K562 (cell line): ENCODE measurements at regions not wholly inside any gene's neighbourhood (a gene's known extent, or its start where the extent isn't known, plus 50 kb on each side); places are given as distances from the start of the nearest gene placed in this dataset.
A peak's percentile ranks its signal among the peaks of the same experiment; 100 is the strongest.

Experiments
- ATAC-seq: fragments of 200-7000 bp; cut with Tn5 transposase; 3 replicates; pipeline ENCODE4 v1.9.1; 2020; ENCODE audit warnings: moderate library complexity
- BruUV-seq: library from RNA; stranded (reverse); fragments of 400-500 nt; replicated peaks from 2 replicates; lab custom pipeline; 2021; lab: Mats Ljungman, UMichigan
- CTCF ChIA-PET: fragments of 300-600 bp; formaldehyde crosslinking; extraction: SDS; loops from one replicate; lab custom pipeline; 2021; ENCODE audit warnings: low intra/inter-chr PET ratio; lab: Yijun Ruan, JAX
- POLR2A ChIA-PET: fragments of 300-600, 350-650 bp; sonication (Branson Sonifier 250); formaldehyde crosslinking; extraction: SDS; loops from one replicate; lab custom pipeline; 2021; ENCODE audit warnings: antibody characterized with exemption, inconsistent platforms; lab: Yijun Ruan, JAX
- DNase-seq, 4 experiments: peaks; one replicate each; pipeline versions ENCODE4 v3.0.0 to v3.0.0-alpha.2; 2011 to 2018; ENCODE audit warnings: low spot score in 3 of 4, mixed read lengths in 3 of 4; ENCODE audit errors: extremely low read depth in 1 of 4
- FAIRE-seq: peaks from 2 replicates; lab custom pipeline; 2011; peaks lifted over from hg19 to GRCh38; lab: Jason Lieb, UNC
- H2AFZ ChIP-seq: 2 replicates; pipeline ENCODE4 v1.6.0; 2011; ENCODE audit warnings: low read depth, low read length, control low read depth, inconsistent platforms
- H3K27ac ChIP-seq: fragments of 200-600 bp; 3 replicates; pipeline ENCODE4 v1.8.0; 2011; ENCODE audit warnings: low read depth, mild to moderate bottlenecking, control low read depth, inconsistent platforms, low read length, moderate library complexity, mixed read lengths; ENCODE audit errors: extremely low read depth
- H3K27me3 ChIP-seq, 2 experiments: fragments of 300-600 bp in 1 of 2; 2 replicates in 1 of 2; 3 replicates in 1 of 2; pipeline versions ENCODE4 v1.6.0 to v1.8.0; 2011; ENCODE audit warnings: inconsistent platforms in 2 of 2, low read length in 2 of 2, mild to moderate bottlenecking in 1 of 2, mixed read lengths in 1 of 2, moderate library complexity in 1 of 2; ENCODE audit not compliant: control insufficient read depth in 2 of 2, insufficient read depth in 2 of 2
- H3K36me3 ChIP-seq: fragments of 300-600 bp; 3 replicates; pipeline ENCODE4 v1.8.0; 2011; ENCODE audit warnings: mild to moderate bottlenecking, low read length, inconsistent platforms; ENCODE audit not compliant: control insufficient read depth, insufficient read depth
- H3K4me1 ChIP-seq, 2 experiments: fragments of 200-600 bp in 1 of 2; replicated peaks in 1 of 2; 2 replicates in 1 of 2; 3 replicates in 1 of 2; pipeline versions ENCODE4 v1.5.1 to v1.8.0; 2011; ENCODE audit warnings: inconsistent platforms in 2 of 2, low read length in 2 of 2, mild to moderate bottlenecking in 1 of 2, mixed read lengths in 1 of 2, moderate library complexity in 1 of 2; ENCODE audit not compliant: control insufficient read depth in 2 of 2, insufficient read depth in 2 of 2
- H3K4me2 ChIP-seq: 2 replicates; pipeline ENCODE4 v1.6.1; 2011; ENCODE audit warnings: low read length, control low read depth, inconsistent platforms, mixed read lengths; ENCODE audit not compliant: insufficient read depth
- H3K4me3 ChIP-seq: fragments of 200-600 bp; sonication (generic), shearing (Covaris generic); 2 replicates; pipeline ENCODE4 v1.5.1; 2016; ENCODE audit warnings: control low read depth, inconsistent platforms
- H3K79me2 ChIP-seq: fragments of 200-600 bp; 3 replicates; pipeline ENCODE4 v1.8.0; 2011; ENCODE audit warnings: low read length, inconsistent platforms; ENCODE audit not compliant: control insufficient read depth, insufficient read depth
- H3K9ac ChIP-seq, 2 experiments: 2 replicates each; pipeline versions ENCODE4 v1.6.0 to v1.6.1; 2011; ENCODE audit warnings: low read depth in 2 of 2, low read length in 2 of 2, control low read depth in 1 of 2, inconsistent platforms in 1 of 2, mild to moderate bottlenecking in 1 of 2, mixed read lengths in 1 of 2; ENCODE audit not compliant: insufficient read depth in 1 of 2
- H3K9me1 ChIP-seq: one replicate; pipeline ENCODE4 v1.6.0; 2011; ENCODE audit warnings: inconsistent platforms, mild to moderate bottlenecking, low read length, moderate library complexity; ENCODE audit not compliant: control insufficient read depth, insufficient read depth
- H3K9me3 ChIP-seq: replicated peaks from 2 replicates; pipeline ENCODE4 v1.5.1; 2011; ENCODE audit warnings: low read depth, low read length, inconsistent platforms; ENCODE audit not compliant: control insufficient read depth, insufficient read depth
- H4K20me1 ChIP-seq: replicated peaks from 2 replicates; pipeline ENCODE4 v1.6.1; 2011; ENCODE audit warnings: low read length, inconsistent platforms, mixed read lengths; ENCODE audit not compliant: control insufficient read depth, insufficient read depth
- CAMTA2 ChIP-seq: fragments of 250-450 bp; sonication (Bioruptor Pico); conservative IDR thresholded peaks from 2 replicates; pipeline ENCODE4 v1.5.1; 2022
- COPS2 ChIP-seq: fragments of 450-650 bp; conservative IDR thresholded peaks from 2 replicates; pipeline ENCODE4 v1.6.1; 2016; ENCODE audit warnings: mild to moderate bottlenecking, moderate library complexity
- HDAC6 ChIP-seq: IDR thresholded peaks from 2 replicates; pipeline ENCODE4 v1.6.1; 2012; ENCODE audit warnings: low read depth, mild to moderate bottlenecking, control low read depth, inconsistent platforms, low read length, moderate library complexity
- HEY1 ChIP-seq: fragments of 250-450 bp; sonication (Bioruptor Pico); IDR thresholded peaks from 2 replicates; pipeline ENCODE4 v1.5.0; 2020; ENCODE audit warnings: mild to moderate bottlenecking, moderate library complexity, borderline replicate concordance
- HNRNPL ChIP-seq: fragments of 200-400 bp; formaldehyde crosslinking; IDR thresholded peaks from 2 replicates; pipeline ENCODE4 v1.6.1; 2017; ENCODE audit warnings: low read depth, mild to moderate bottlenecking, low read length
- KDM1A ChIP-seq, 2 experiments: fragments of 450-650 bp; IDR thresholded peaks; 2 replicates each; pipeline ENCODE4 v1.6.1; 2016; ENCODE audit warnings: mild to moderate bottlenecking in 2 of 2
- MCM5 ChIP-seq: fragments of 450-650 bp; IDR thresholded peaks from 2 replicates; pipeline ENCODE4 v1.6.1; 2016; ENCODE audit warnings: low read depth
- POLR2A ChIP-seq: fragments of 450-650 bp; conservative IDR thresholded peaks from 2 replicates; pipeline ENCODE4 v1.6.1; 2016
- PRPF4 ChIP-seq: fragments of 200-400 bp; formaldehyde crosslinking; IDR thresholded peaks from one replicate; pipeline ENCODE4 v1.6.1; 2017; ENCODE audit warnings: low read length, low read depth, mild to moderate bottlenecking; ENCODE audit not compliant: insufficient read depth, poor library complexity, severe bottlenecking
- XRCC5 ChIP-seq: fragments of 200-400 bp; formaldehyde crosslinking; IDR thresholded peaks from 2 replicates; pipeline ENCODE4 v1.6.1; 2017; ENCODE audit warnings: low read depth, mild to moderate bottlenecking, low read length
- ZFP36 ChIP-seq: fragments of 150-350 bp; IDR thresholded peaks from 2 replicates; pipeline ENCODE4 v1.6.1; 2018; ENCODE audit warnings: low read length, low read depth; ENCODE audit not compliant: partially characterized antibody
- ZNF384 ChIP-seq: IDR thresholded peaks from 2 replicates; pipeline ENCODE4 v1.6.1; 2012; ENCODE audit warnings: low read depth, low read length, improper control_type of control experiment
- ZNF778 ChIP-seq: fragments of 450-650 bp; formaldehyde crosslinking; IDR thresholded peaks from 2 replicates; pipeline ENCODE4 v1.4.0; 2020; ENCODE audit warnings: mild to moderate bottlenecking, moderate library complexity
- in situ Hi-C: fragments of 300-500 bp; cut with MboI; formaldehyde crosslinking; loops from 4 replicates; pipeline ENCODE4 v1.15.0; 2018; ENCODE audit warnings: inconsistent platforms, mixed read lengths
- intact Hi-C: fragments of 100-400 bp; cut with micrococcal nuclease; formaldehyde crosslinking; loops from 2 replicates; pipeline ENCODE4 v1.14.2; 2022
- TF ChIP-seq, protein P1 (sequence below): sonication (generic); formaldehyde crosslinking; IDR thresholded peaks from 2 replicates; pipeline ENCODE4 v1.8.1; 2022; ENCODE audit warnings: missing genetic modification reagents
- TF ChIP-seq, protein P2 (sequence below): IDR thresholded peaks from 2 replicates; pipeline ENCODE4 v1.6.1; 2016; ENCODE audit warnings: missing genetic modification characterization, missing compliant biosample characterization
- TF ChIP-seq, protein P3 (sequence below): fragments of 250-450 bp; sonication (Bioruptor Pico); IDR thresholded peaks from 2 replicates; pipeline ENCODE4 v1.9.0; 2021; ENCODE audit warnings: mild to moderate bottlenecking

DNA sequence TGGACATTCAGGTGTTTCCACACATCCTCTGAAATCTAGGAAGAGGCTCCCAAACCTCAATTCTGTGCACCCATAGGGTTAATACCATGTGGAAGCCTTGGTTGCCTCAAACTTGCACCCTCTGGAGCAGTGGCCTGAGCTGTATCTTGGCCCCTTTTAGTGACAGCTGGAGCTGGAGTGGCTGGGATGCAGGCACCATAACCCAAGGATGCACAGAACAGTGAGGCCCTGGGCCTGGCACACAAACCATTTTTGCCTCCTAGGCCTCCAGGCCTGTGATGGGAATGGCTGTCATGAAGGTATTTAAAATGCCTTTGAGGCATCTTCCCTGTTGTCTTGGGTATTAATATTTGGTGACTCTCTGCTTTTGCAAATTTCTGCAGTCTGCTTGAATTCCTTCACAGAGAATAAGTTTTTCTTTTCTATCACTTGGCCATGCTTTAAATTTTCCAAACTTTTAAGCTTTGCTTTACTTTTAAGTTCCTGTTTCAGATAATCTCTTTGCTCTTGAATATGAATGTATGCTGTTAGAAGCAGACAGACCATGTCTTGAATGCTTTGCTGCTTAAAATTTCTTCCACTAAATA, 1594.5 kb upstream of the PCDH20 start:
- BruUV-seq = no TSS peak
- in situ Hi-C loops (no loop called here), intact Hi-C loops (no loop called here)
- Histone ChIP-seq H4K20me1 (no peaks in the 10 kb centered on the region), H3K4me3 (no peak overlapping the region), H3K79me2 (no peaks in the 10 kb centered on the region), H3K4me1 (no peaks in the 10 kb centered on the region), H3K9me3 (no peaks in the 10 kb centered on the region), H3K9me1 (no peaks in the 10 kb centered on the region), H3K4me2 (no peak overlapping the region), H3K27ac (no peak overlapping the region), H3K9ac (no peak overlapping the region), H2AFZ (no peak overlapping the region), H3K36me3 (no peaks in the 10 kb centered on the region), H3K27me3 (no peaks in the 10 kb centered on the region)
- DNase-seq (no peak), ATAC-seq (no peak), FAIRE-seq (no peak)
- ChIA-PET POLR2A (no interaction called here), CTCF (no interaction called here)
- TF ChIP-seq ZFP36 = peak; percentile 68
- TF ChIP-seq COPS2 = no peak
- TF ChIP-seq ZNF778 (CRISPR knock-in tag) = no peak
- no peak for TF ChIP-seq HEY1 (CRISPR knock-in tag)

DNA sequence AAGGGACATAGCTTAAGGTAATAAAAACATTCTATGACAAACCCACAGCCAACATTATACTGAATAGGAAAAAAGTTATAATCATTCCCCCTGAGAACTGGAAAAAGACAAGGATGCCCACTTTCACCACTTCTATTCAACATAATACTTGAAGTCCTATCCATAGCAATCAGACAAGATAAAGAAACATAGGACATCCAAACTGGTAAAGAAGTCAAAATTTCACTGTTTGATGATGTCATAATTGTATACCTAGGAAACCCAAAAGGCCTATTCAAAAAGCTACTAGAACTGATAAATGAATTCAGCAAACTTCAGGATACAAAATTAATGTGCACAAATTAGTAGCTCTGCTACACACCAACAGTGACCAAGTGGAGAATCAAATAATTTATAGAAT, 1590.0 kb upstream of the PCDH20 start:
- POLR2A ChIA-PET = no interaction called here
- no peaks in the 10 kb centered on the region for H3K9me3 ChIP-seq
- H3K9me1 ChIP-seq = no peaks in the 10 kb centered on the region
- DNase-seq = no peak
- no peak overlapping the region for H3K27ac ChIP-seq
- FAIRE-seq = no peak
- H3K36me3 ChIP-seq = no peaks in the 10 kb centered on the region
- intact Hi-C loops = no loop called here
- no peak overlapping the region for H2AFZ ChIP-seq
- no peak overlapping the region for H3K4me3 ChIP-seq
- H3K27me3 ChIP-seq = no peaks in the 10 kb centered on the region
- no peaks in the 10 kb centered on the region for H4K20me1 ChIP-seq
- in situ Hi-C loops = no loop called here
- no peak for ATAC-seq
- BruUV-seq = no TSS peak
- no peak overlapping the region for H3K4me2 ChIP-seq
- H3K79me2 ChIP-seq = no peaks in the 10 kb centered on the region
- no peaks in the 10 kb centered on the region for H3K4me1 ChIP-seq
- no peak overlapping the region for H3K9ac ChIP-seq
- CTCF ChIA-PET = no interaction called here
- TF ChIP-seq POLR2A (no peak), KDM1A (IDR thresholded peaks at IDR 0.05) (no peak), XRCC5 (no peak), MCM5 (no peak), HDAC6 (no peak), PRPF4 (no peak), CAMTA2 (no peak), ZNF384 (no peak), HNRNPL (no peak)
- TF ChIP-seq, protein P1, sequence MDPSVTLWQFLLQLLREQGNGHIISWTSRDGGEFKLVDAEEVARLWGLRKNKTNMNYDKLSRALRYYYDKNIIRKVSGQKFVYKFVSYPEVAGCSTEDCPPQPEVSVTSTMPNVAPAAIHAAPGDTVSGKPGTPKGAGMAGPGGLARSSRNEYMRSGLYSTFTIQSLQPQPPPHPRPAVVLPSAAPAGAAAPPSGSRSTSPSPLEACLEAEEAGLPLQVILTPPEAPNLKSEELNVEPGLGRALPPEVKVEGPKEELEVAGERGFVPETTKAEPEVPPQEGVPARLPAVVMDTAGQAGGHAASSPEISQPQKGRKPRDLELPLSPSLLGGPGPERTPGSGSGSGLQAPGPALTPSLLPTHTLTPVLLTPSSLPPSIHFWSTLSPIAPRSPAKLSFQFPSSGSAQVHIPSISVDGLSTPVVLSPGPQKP (CRISPR knock-in tag) = no peak
- TF ChIP-seq, protein P2, sequence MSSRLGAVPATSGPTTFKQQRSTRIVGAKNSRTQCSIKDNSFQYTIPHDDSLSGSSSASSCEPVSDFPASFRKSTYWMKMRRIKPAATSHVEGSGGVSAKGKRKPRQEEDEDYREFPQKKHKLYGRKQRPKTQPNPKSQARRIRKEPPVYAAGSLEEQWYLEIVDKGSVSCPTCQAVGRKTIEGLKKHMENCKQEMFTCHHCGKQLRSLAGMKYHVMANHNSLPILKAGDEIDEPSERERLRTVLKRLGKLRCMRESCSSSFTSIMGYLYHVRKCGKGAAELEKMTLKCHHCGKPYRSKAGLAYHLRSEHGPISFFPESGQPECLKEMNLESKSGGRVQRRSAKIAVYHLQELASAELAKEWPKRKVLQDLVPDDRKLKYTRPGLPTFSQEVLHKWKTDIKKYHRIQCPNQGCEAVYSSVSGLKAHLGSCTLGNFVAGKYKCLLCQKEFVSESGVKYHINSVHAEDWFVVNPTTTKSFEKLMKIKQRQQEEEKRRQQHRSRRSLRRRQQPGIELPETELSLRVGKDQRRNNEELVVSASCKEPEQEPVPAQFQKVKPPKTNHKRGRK (tag) = no peak
- TF ChIP-seq, protein P3, sequence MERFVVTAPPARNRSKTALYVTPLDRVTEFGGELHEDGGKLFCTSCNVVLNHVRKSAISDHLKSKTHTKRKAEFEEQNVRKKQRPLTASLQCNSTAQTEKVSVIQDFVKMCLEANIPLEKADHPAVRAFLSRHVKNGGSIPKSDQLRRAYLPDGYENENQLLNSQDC (CRISPR knock-in tag) = no peak
